Natural killer cell treated with Interleukin-12 subunit alpha and Interleukin-12 subunit beta and Interleukin-15 and Interleukin-18, amount 100 ng/mL, for 72 hours (primary cell): ENCODE measurements at regions not wholly inside any gene's neighbourhood (a gene's known extent, or its start where the extent isn't known, plus 50 kb on each side); places are given as distances from the start of the nearest gene placed in this dataset.
A peak's percentile ranks its signal among the peaks of the same experiment; 100 is the strongest.

ENCODE experiments used
- ATAC-seq, 2 donors: fragments of 150-1000 bp; cut with Tn5 transposase in 1 of 2; sonication (Bioruptor Pico), chemical (Tn5 transposase) in 1 of 2; 2 replicates each; pipeline ENCODE4 v1.10.0; 2021
- DNase-seq: peaks from one replicate; pipeline ENCODE4 v3.0.0; 2022; ENCODE audit warnings: low spot score
- H3K27ac Mint-ChIP-seq, 2 donors: 1 replicate in 1 of 2; 2 replicates in 1 of 2; pipeline ENCODE4 v1.8.0; 2022; ENCODE audit warnings: mixed read lengths in 2 of 2, mild to moderate bottlenecking in 1 of 2, moderate library complexity in 1 of 2
- H3K27me3 Mint-ChIP-seq, 2 donors: 1 replicate in 1 of 2; 2 replicates in 1 of 2; pipeline ENCODE4 v1.8.0; 2022; ENCODE audit warnings: mixed read lengths in 2 of 2
- H3K36me3 Mint-ChIP-seq: one replicate; pipeline ENCODE4 v1.8.0; 2022; ENCODE audit warnings: mixed read lengths
- H3K4me1 Mint-ChIP-seq, 2 donors: 1 replicate in 1 of 2; 2 replicates in 1 of 2; pipeline ENCODE4 v1.8.0; 2022; ENCODE audit warnings: low read depth in 2 of 2, mixed read lengths in 2 of 2, mild to moderate bottlenecking in 1 of 2
- H3K4me3 Mint-ChIP-seq: one replicate; pipeline ENCODE4 v1.8.0; 2022; ENCODE audit warnings: mixed read lengths
- H3K9me3 Mint-ChIP-seq: 2 replicates; pipeline ENCODE4 v1.8.0; 2022; ENCODE audit warnings: mixed read lengths

- no peak for ATAC-seq
- Mint-ChIP-seq H3K4me1 (no peaks in the 10 kb centered on the region), H3K27me3 (peaks cover 0 to 7% of the 10 kb centered on the region in 2 donors), H3K9me3 (peaks cover 9% of the 10 kb centered on the region), H3K27ac (no peak overlapping the region), H3K36me3 (peaks cover 10% of the 10 kb centered on the region), H3K4me3 (no peak overlapping the region)
- DNase-seq: no peak
Measured at GRCh38 chr3:54071601-54072000, 50.8 kb upstream of the CACNA2D3 start.

- no peak for ATAC-seq
- Mint-ChIP-seq H3K36me3 (peaks cover 10% of the 10 kb centered on the region), H3K27ac (no peak overlapping the region), H3K4me3 (no peak overlapping the region), H3K4me1 (no peaks in the 10 kb centered on the region), H3K27me3 (peaks cover 2 to 12% of the 10 kb centered on the region in 2 donors), H3K9me3 (peaks cover 9% of the 10 kb centered on the region)
- DNase-seq: no peak
Measured at GRCh38 chr3:54069961-54070360, 52.4 kb upstream of the CACNA2D3 start.

- Mint-ChIP-seq H3K4me3 (no peak overlapping the region), H3K9me3 (peaks cover 9% of the 10 kb centered on the region), H3K27ac (no peak overlapping the region), H3K4me1 (no peaks in the 10 kb centered on the region), H3K27me3 (peaks cover 4 to 24% of the 10 kb centered on the region in 2 donors), H3K36me3 (peaks cover 10% of the 10 kb centered on the region)
- no peak for ATAC-seq
- no peak for DNase-seq
Measured at GRCh38 chr3:54067055-54067698, 55.2 kb upstream of the CACNA2D3 start.

DNA sequence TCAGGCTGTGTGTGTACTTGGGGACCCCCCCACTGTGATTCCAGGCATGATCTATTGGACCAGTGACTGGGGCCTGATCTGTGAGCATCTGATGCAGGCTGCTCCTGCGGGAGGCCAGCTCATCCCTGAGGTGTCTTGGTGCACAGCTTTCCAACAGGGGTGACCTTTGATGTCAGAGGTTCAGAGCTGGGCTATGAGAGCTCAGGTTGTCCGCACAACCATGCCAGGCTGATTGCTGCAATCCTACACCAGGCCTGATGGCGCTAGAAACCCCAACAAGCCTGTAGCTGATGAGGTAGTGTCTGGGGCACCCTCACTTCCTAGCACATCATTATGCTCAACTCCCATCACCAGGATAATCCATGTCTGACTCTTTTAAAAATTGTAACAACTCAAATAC is 56.1 kb upstream of the CACNA2D3 start:
- Mint-ChIP-seq H3K36me3 (peaks cover 10% of the 10 kb centered on the region), H3K27ac (no peak overlapping the region), H3K9me3 (peaks cover 9% of the 10 kb centered on the region), H3K4me3 (no peak overlapping the region), H3K27me3 (peaks cover 5 to 24% of the 10 kb centered on the region in 2 donors), H3K4me1 (no peaks in the 10 kb centered on the region)
- ATAC-seq: peak in 1 of 2 donors; percentile 35
- DNase-seq: no peak

DNA sequence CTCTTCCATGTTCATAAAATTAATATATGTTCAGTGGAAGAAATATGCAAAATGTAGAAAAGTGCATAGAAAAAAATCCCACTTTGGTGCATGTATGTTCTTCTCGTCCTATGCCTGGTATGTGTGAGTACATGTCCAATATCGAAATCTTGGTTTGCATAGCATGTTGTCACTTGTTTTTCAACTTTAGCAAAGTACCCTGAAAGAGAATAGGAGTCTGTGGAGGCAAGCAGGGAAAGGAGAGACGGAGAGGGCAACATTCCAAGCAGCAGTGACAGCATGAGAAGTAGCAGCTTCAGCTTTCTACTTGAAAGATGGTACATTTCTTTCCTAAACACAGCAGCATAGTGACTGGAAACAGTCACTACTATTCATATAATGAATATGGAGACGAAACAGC is 56.8 kb upstream of the CACNA2D3 start:
- Mint-ChIP-seq H3K36me3 (peaks cover 5% of the 10 kb centered on the region), H3K27me3 (peaks cover 5 to 21% of the 10 kb centered on the region in 2 donors), H3K27ac (no peak overlapping the region), H3K4me1 (no peaks in the 10 kb centered on the region), H3K4me3 (no peak overlapping the region), H3K9me3 (peaks cover 4% of the 10 kb centered on the region)
- ATAC-seq (no peak), DNase-seq (no peak)

- Mint-ChIP-seq H3K4me3 (no peak overlapping the region), H3K27me3 (peaks cover 5 to 17% of the 10 kb centered on the region in 2 donors), H3K27ac (no peak overlapping the region), H3K36me3 (peaks cover 1% of the 10 kb centered on the region), H3K4me1 (no peaks in the 10 kb centered on the region), H3K9me3 (peaks cover 2% of the 10 kb centered on the region)
- DNase-seq: no peak
- ATAC-seq: no peak
Measured at GRCh38 chr3:54065140-54065539, 57.2 kb upstream of the CACNA2D3 start.

DNA sequence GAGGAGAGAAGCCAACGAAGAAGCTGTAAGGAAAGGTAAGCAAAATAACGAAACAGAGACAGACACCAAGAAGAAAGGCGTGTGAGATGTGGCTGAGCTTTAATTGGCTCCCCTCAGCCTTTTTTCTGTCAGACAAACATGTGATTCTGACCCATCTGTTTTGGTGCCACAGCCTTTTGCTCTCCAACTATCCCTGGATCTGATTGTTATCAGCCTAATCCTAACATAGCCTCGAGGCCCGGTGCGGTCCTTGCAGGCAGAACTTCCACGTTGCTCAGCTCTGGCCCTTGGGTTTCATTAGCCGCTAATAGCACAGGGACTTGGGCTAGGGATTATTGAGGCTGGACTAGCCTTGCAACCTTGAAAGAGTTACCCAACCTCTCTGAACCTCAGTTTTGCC is 57.9 kb upstream of the CACNA2D3 start:
- DNase-seq (no peak), ATAC-seq (no peak)
- no peaks in the 10 kb centered on the region for H3K36me3 Mint-ChIP-seq
- H3K27me3 Mint-ChIP-seq: peaks cover 5 to 16% of the 10 kb centered on the region in 2 donors
- H3K9me3 Mint-ChIP-seq: no peaks in the 10 kb centered on the region
- H3K4me1 Mint-ChIP-seq: no peaks in the 10 kb centered on the region
- no peak overlapping the region for H3K4me3 Mint-ChIP-seq
- no peak overlapping the region for H3K27ac Mint-ChIP-seq

DNA sequence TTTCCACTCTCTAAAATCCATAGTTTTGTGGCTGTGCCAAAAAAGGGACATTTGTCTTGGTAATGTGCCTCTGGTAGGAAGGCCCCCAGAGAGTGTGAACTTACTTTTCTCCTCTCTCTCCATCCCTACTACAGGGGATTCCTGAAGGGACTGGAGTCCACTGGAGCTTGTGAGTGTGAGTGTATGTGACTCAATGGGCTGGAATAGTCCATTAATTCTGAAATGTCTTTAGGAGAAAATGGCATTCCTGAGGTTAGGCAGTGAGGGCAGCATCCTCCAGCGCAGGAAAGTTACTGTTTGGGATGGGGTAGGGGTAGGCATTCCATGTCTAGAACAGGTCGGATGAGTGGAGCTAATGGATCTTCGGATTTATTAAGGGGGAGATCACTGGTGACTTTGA is 59.8 kb upstream of the CACNA2D3 start:
- peaks cover 9 to 16% of the 10 kb centered on the region in 2 donors for H3K27me3 Mint-ChIP-seq
- no peak overlapping the region for H3K27ac Mint-ChIP-seq
- ATAC-seq: no peak
- no peaks in the 10 kb centered on the region for H3K36me3 Mint-ChIP-seq
- H3K9me3 Mint-ChIP-seq: peaks cover 3% of the 10 kb centered on the region
- no peaks in the 10 kb centered on the region for H3K4me1 Mint-ChIP-seq
- DNase-seq: no peak
- no peak overlapping the region for H3K4me3 Mint-ChIP-seq

DNA sequence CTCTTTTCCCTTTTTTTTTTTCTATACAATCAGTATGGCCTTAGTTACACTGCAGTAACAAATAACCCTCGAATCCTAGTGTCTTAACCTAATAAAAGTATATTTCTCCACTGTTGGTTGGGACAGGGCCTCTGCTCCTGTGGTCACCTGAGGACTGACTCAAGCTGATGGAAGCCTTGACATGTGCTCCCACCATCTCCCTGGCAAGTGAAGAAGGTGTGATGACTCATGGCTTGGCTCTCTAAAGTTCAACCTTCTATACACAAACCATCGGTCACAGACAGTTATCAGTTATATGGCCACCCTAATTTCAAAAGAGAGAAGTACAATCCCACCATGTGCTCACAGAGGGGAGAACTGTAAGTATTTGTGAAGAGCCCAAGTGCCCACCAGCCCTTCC is 65.8 kb upstream of the CACNA2D3 start:
- Mint-ChIP-seq H3K27ac (no peak overlapping the region), H3K27me3 (peaks cover 8 to 10% of the 10 kb centered on the region in 2 donors), H3K36me3 (no peaks in the 10 kb centered on the region), H3K4me3 (no peak overlapping the region), H3K4me1 (no peaks in the 10 kb centered on the region), H3K9me3 (peaks cover 3% of the 10 kb centered on the region)
- DNase-seq (no peak), ATAC-seq (no peak)

DNA sequence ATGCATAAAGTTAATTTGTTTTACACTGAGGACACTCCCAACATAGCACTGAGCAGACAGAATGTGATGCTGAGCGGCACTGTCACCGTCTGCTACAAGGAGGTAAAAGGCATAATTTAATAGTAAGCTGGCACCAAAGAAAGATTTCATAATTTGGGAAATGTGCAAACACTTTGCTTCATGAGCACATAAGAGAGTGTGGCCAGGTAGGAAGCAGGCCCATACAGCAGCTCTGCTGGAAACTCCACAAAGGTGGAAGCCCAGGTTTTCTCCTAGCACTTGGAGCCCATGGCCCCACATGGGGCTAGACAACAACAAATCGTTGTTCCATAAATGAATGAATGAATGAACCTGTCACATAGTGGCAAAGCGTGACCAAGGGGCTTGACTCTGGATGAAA is 68.5 kb upstream of the CACNA2D3 start:
- ATAC-seq (no peak), DNase-seq (no peak)
- Mint-ChIP-seq H3K27me3 (peaks cover 9 to 16% of the 10 kb centered on the region in 2 donors), H3K4me1 (no peaks in the 10 kb centered on the region), H3K4me3 (no peak overlapping the region), H3K27ac (no peak overlapping the region), H3K36me3 (no peaks in the 10 kb centered on the region), H3K9me3 (peaks cover 2% of the 10 kb centered on the region)

GRCh38 chr3:54053211-54053610 is 69.1 kb upstream of the CACNA2D3 start:
- no peak for ATAC-seq
- no peak for DNase-seq
- H3K36me3 Mint-ChIP-seq: no peaks in the 10 kb centered on the region
- H3K27me3 Mint-ChIP-seq: peaks cover 7 to 16% of the 10 kb centered on the region in 2 donors
- H3K4me3 Mint-ChIP-seq: no peak overlapping the region
- H3K4me1 Mint-ChIP-seq: no peaks in the 10 kb centered on the region
- no peaks in the 10 kb centered on the region for H3K9me3 Mint-ChIP-seq
- H3K27ac Mint-ChIP-seq: no peak overlapping the region

DNA sequence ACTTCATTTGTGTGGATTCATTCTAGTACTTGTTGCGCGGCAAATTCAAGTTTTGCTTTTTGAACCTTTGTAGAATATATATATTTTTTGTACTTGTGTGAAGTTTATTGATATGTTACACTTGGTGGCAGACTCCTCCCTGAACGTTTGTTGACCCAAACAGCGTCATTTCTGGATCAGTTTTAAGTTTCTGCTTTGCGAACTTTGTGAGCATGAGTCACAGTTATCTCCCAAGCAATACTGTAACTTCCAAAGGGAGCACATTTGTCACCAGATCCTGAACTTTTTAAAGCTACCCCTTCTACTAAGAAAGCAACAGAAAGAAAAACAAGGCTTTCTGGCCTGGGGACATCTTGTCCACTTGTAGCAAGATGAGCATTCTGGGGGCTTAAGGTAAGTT is 74.8 kb upstream of the CACNA2D3 start:
- DNase-seq (no peak), ATAC-seq (no peak)
- Mint-ChIP-seq H3K36me3 (no peaks in the 10 kb centered on the region), H3K4me1 (no peaks in the 10 kb centered on the region), H3K4me3 (no peak overlapping the region), H3K27me3 (peaks cover 13 to 14% of the 10 kb centered on the region in 2 donors), H3K27ac (no peak overlapping the region), H3K9me3 (no peaks in the 10 kb centered on the region)

- DNase-seq: no peak
- Mint-ChIP-seq H3K9me3 (no peaks in the 10 kb centered on the region), H3K27me3 (peaks cover 10 to 14% of the 10 kb centered on the region in 2 donors), H3K36me3 (no peaks in the 10 kb centered on the region), H3K4me1 (no peaks in the 10 kb centered on the region), H3K4me3 (no peak overlapping the region), H3K27ac (no peak overlapping the region)
- no peak for ATAC-seq
Measured at GRCh38 chr3:54046641-54047214, 75.6 kb upstream of the CACNA2D3 start.

DNA sequence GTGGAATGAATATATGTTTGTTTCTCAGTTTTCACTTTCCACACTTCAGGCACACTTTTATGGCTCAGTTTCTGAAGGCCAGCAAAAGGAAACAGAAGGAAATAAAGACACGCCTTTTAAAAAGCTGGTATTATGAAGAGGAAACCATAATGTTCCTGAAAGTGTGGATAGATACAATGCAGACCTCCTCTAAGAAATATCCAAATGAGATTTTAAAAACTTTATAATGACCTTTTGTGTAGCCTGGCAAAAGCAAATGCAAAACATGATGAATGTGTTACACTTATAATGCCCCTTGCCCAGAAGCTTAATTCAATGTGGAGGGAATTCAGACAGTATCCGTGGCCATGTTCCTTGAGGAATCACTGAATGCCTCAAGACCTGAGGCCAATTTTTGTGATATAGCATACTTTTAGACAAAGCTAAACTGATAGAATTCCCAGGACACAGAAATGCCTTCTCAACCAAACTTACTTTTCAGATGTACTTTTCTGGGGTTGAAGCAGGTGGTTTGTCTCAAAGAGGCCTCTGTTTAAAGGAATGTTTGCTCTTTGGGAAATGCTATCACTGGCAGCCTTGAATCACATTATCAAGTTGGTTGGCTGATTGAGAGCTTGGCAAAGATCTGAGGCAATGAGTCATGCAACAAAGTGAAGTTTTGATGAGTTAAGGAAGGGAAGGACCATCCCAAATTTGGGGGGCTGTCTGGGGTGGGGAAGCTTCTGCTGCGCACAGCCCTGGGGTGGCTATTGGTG is 77.1 kb upstream of the CACNA2D3 start:
- no peaks in the 10 kb centered on the region for H3K9me3 Mint-ChIP-seq
- ATAC-seq (no peak), DNase-seq (no peak)
- no peaks in the 10 kb centered on the region for H3K4me1 Mint-ChIP-seq
- no peak overlapping the region for H3K4me3 Mint-ChIP-seq
- no peak overlapping the region for H3K27ac Mint-ChIP-seq
- peaks cover 10 to 12% of the 10 kb centered on the region in 2 donors for H3K27me3 Mint-ChIP-seq
- no peaks in the 10 kb centered on the region for H3K36me3 Mint-ChIP-seq
